GM19043 (cell line): ENCODE measurements at regions not wholly inside any gene's neighbourhood (a gene's known extent, or its start where the extent isn't known, plus 50 kb on each side); places are given as distances from the start of the nearest gene placed in this dataset.
"Not testable (repeated sequence)": the region's sequence is repeated elsewhere in the genome, so short reads cannot be mapped to it uniquely, and the experiment has no call there.

Experiments used
- ATAC-seq: cut with Tn5 transposase; IDR thresholded peaks from one replicate; pipeline ENCODE4 v1.9.1; 2021; ENCODE audit warnings: low read depth; ENCODE audit not compliant: unreplicated experiment

DNA sequence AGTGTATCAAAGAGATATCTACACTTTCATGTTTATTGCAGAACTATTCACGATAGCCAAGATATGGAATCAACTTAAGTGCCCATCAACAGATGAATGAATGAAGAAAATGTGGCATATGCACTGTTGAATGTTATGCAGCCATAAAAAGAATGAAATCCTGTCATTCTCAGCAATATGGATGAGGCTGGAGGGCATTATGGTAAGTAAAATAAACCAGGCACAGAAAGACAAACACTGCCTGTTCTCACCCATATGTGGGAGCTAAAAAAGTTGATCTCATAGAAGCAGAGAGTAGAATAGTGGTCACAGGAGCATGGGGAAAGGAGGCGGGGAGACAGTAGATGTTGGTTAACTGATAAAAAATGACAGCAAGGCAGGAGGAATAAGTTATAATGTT, 561.8 kb downstream of the TOX3 start:
- no peak for ATAC-seq

DNA sequence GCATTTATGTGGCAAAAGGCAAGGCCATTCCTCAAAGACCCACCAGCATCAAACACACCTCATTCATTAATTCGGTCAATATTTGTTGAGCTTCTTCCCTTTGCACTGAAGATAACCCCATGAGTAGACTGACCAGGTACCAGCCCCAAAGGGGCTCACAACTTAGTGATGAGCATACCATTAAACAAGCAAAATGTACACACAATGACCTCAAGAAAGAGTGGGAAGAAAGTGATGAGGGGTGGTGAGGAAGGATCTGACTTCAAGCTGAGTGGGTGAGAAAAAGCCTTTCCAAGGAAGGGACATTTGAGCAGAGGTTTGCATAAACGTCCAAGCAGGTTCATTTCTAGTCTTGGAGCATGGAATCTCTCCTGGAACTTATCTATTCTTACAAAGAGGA, 562.5 kb downstream of the TOX3 start:
- ATAC-seq: no peak

- ATAC-seq: no peak
These were observed 563.9 kb downstream of the TOX3 start for GRCh38 chr16:51982715-51983680.

GRCh38 chr16:51981725-51982124, 565.2 kb downstream of the TOX3 start:
- no peak for ATAC-seq

DNA sequence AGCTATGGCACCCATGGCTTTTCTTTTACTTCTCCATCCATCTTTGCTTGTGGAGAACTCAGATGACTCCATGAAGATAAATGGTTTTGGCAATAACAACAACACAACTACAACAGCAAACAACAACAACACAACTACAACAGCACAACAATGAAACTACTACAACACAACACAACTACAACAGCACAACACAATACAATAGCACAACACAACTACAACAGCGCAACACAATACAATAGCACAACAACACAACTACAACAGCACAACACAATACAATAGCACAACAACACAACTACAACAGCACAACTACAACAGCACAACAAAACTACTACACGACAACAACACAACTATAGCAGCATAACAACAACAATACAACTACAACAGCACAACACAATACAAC, 569.4 kb downstream of the TOX3 start:
- not testable (repeated sequence) for ATAC-seq

- no peak for ATAC-seq
These were observed 575.8 kb downstream of the TOX3 start for GRCh38 chr16:51971184-51971583.

GRCh38 chr16:51968749-51969148, 578.2 kb downstream of the TOX3 start:
- no peak for ATAC-seq

- no peak for ATAC-seq
These were observed 579.3 kb downstream of the TOX3 start for GRCh38 chr16:51967646-51968045.

DNA sequence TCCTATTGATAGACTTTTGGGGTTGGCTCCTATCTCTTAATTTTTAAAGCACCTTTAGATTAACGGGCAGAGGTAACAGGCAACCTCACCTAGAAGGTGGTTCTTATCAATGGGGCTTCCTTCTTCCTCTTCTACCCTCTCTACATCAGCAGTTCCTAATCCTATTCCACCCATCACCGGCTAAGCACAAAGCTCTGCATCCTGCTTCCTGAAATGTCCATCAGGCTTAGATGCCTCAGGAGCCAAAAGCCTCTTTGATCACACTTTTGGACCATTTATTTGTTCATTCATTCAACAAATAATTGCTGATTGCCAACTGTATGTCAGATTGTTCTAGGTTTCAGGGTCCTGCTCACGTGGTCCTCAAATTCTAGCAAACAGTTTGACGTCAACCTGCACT, 586.0 kb downstream of the TOX3 start:
- no peak for ATAC-seq

GRCh38 chr16:51953286-51953985, 593.5 kb downstream of the TOX3 start:
- no peak for ATAC-seq

- no peak for ATAC-seq
These were observed 594.4 kb downstream of the TOX3 start for GRCh38 chr16:51952500-51952899.

GRCh38 chr16:51951668-51952298, 595.2 kb downstream of the TOX3 start:
- ATAC-seq: no peak

DNA sequence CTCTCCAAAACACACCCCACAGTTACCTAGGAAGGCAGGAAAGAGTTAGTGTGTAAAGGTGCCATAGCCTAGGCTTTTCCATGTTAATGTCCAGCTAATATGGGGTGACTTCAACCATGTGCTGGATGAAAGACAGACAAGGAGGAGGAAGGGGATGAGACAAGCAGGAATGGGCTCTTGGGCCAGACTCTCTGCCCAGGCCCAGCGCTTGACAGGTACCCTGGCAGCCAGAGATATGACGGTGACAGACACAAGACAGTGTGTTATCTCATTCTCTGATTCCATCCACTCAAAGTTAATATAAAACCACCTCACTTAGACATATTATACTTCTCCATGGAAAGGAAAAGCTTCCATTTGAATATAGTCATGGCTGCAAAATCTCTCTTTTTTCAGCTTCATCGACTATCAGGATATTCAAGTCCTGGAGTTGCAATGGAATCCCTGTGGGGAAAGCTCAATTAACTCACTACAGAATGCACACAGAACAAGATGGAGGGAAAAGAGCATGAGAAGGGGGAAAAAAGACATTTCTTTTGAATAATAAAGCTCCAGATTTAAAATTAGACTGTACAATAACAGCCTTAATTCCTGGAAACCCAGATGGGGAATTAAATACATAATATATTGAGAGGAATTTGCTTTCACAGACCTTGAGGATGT, 596.7 kb downstream of the TOX3 start:
- no peak for ATAC-seq

- no peak for ATAC-seq
These were observed 597.7 kb downstream of the TOX3 start for GRCh38 chr16:51949282-51949681.

DNA sequence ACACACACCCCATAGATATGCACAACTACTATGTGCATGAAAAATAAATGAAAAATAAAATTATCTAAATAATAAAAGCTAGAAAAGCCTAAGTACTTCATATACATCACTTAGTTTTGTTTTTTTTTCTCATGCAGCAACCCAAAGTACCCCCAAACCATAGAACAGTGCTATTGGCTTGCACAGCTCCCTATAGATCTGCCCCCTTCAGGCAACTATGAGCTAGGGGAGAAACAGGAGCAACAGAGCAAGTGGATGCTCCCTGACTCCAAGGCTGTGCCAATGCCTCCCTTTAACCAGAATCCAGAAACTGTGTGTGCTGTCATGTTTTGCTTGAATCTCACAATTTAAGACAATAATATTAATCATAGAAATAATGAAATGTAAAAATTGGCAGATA, 605.5 kb downstream of the TOX3 start:
- ATAC-seq: no peak

DNA sequence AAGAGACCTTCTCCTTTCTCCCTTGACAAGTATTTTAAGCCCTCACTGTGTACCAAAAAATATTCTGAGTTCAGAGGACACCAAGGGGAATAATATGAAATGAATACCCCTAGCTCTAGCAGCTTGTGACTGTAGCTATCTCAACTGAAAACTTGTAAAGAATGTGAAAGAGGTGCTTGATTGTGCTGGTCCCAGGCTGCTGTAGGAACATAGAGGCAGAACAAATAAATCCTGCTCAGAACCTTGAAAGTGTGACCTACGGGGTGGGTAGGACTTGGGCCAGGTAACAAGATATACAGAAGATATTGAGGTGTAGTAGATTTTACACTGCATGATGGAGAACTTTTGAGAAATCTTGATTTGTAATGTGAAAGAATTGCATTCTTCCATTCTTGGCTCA, 606.8 kb downstream of the TOX3 start:
- no peak for ATAC-seq

DNA sequence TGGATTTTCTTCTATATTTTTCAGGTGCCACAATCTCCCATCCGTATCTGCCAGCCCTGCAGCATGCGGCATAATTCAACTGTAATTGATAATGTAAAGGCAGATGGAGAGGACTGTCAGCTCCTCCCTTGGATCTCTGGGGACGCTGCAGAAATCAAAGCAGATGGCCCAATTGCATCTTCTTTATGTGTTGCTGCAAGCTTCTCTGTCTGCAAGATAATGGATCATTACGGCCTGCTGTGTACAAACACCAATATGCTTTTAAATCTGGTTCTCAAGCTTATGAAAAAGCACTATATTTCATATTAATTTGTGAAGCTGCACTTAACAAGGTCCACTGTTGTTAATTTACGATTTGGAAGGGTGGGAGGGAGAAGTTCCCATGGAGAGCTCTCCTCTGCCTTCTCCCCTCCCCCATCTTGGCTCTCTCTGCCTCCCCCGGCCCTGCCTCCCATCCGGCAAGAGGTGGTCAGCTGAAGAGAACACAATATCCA, 607.5 kb downstream of the TOX3 start:
- ATAC-seq: no peak

DNA sequence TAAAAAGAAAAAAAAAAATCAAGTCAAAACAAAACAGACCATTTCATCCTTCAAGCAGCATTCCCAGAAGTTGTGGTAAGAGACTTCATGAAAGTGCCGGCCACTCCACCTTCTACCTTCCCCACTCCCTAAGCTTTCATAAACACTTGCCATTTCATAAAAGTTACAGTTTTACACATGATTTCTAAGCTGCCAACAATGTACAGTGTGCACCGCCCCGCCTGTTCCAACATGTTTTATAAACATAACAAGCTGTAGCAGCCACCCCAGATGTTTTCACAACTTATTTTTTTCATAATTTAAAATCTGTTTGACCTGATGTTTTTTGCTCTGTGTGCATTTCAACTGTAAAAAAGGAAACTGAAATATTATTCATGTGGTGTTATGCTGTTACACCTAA, 608.1 kb downstream of the TOX3 start:
- no peak for ATAC-seq

DNA sequence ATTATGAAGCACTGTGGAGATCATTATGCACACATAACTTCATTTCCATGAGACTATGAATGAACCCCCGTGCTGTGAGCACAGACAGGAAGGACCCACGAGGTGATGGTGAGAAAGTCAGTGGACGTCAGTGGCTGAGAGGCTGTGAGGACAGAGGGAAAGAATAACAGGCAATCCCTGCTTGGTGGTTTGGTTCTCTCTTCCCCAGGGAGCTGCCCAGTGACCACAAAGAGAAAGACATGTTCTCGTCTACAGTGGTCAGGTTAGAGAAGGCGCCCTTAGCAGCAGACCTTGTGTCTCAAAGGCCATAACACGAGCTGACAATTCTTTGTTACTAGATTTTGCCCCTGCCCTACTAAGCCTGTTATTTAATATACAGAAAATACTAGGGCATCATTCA, 609.2 kb downstream of the TOX3 start:
- no peak for ATAC-seq

DNA sequence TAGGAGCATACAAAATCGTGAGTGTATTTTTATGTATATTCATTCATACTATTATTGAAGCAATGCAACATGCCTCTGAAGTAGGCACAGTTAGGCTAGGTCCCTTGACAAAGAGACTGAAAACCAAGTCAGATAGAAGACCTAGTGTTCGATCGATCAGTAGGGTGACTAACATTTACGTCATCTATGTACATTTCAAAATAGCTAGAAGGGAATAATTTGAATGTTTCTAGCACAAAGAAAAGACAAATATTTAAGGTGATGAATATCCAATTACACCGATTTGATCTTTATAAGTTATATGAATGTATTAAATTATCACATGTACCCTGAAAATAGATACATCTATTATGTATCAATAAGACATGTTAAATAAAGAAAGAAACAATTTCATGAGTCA, 610.1 kb downstream of the TOX3 start:
- ATAC-seq: no peak

- ATAC-seq: no peak
These were observed 614.6 kb downstream of the TOX3 start for GRCh38 chr16:51932317-51932716.
